Naive thymus-derived CD4-positive, alpha-beta T cell (primary cell): ENCODE measurements at regions not wholly inside any gene's neighbourhood (a gene's known extent, or its start where the extent isn't known, plus 50 kb on each side); places are given as distances from the start of the nearest gene placed in this dataset.

Experiments used
- ATAC-seq: fragments of 150-1000 bp; cut with Tn5 transposase; 2 replicates; pipeline ENCODE4 v1.10.0; 2021; ENCODE audit warnings: mild to moderate bottlenecking, moderate library complexity
- CTCF ChIA-PET: fragments of 350-600 bp; sonication (Branson Sonifier 250); formaldehyde crosslinking; loops from one replicate; lab custom pipeline; 2021; ENCODE audit warnings: antibody characterized with exemption; lab: Charles Lee
- POLR2A ChIA-PET: fragments of 350-600 bp; sonication (Branson Sonifier 250); formaldehyde crosslinking; loops from one replicate; lab custom pipeline; 2021; ENCODE audit warnings: antibody characterized with exemption, inconsistent platforms; lab: Charles Lee
- DNase-seq, 9 donors: peaks; one replicate each; pipeline versions ENCODE4 v3.0.0 to v3.0.0-alpha.2; 2020 to 2022; ENCODE audit warnings: mixed read lengths in 1 of 9
- H3K27ac ChIP-seq: one replicate; pipeline ENCODE4 v1.7.0; 2013; ENCODE audit warnings: mild to moderate bottlenecking, low read depth, low read length, moderate library complexity
- H3K27me3 ChIP-seq, 2 donors: one replicate each; pipeline ENCODE4 v1.7.0; 2013; ENCODE audit warnings: low read length in 2 of 2, mild to moderate bottlenecking in 2 of 2, moderate library complexity in 2 of 2; ENCODE audit not compliant: control insufficient read depth in 2 of 2, insufficient read depth in 2 of 2
- H3K36me3 ChIP-seq, 3 experiments: 1 replicate in 2 of 3; 2 replicates in 1 of 3; pipeline ENCODE4 v1.7.0; 2013; ENCODE audit warnings: low read length in 3 of 3, mild to moderate bottlenecking in 3 of 3, moderate library complexity in 1 of 3; ENCODE audit not compliant: insufficient read depth in 3 of 3, control insufficient read depth in 2 of 3
- H3K4me1 ChIP-seq, 2 donors: one replicate each; pipeline ENCODE4 v1.7.0; 2013; ENCODE audit warnings: low read length in 2 of 2, mild to moderate bottlenecking in 2 of 2, moderate library complexity in 1 of 2; ENCODE audit not compliant: control insufficient read depth in 2 of 2, insufficient read depth in 2 of 2
- H3K4me3 ChIP-seq: 2 replicates; pipeline ENCODE4 v1.7.0; 2013; ENCODE audit warnings: mild to moderate bottlenecking, low read length
- H3K9me3 ChIP-seq, 3 experiments: 1 replicate in 2 of 3; 2 replicates in 1 of 3; pipeline ENCODE4 v1.7.0; 2013; ENCODE audit warnings: low read length in 3 of 3; ENCODE audit not compliant: control insufficient read depth in 2 of 3
- H3K27ac Mint-ChIP-seq, 9 donors: one replicate each; pipeline ENCODE4 v1.8.0; 2020 to 2022; ENCODE audit warnings: mixed read lengths in 9 of 9, mild to moderate bottlenecking in 8 of 9, moderate library complexity in 5 of 9, inconsistent platforms in 2 of 9
- H3K27me3 Mint-ChIP-seq, 5 donors: one replicate each; pipeline ENCODE4 v1.8.0; 2021 to 2022; ENCODE audit warnings: mixed read lengths in 5 of 5, mild to moderate bottlenecking in 1 of 5
- H3K36me3 Mint-ChIP-seq, 5 donors: one replicate each; pipeline ENCODE4 v1.8.0; 2020 to 2022; ENCODE audit warnings: mixed read lengths in 5 of 5, mild to moderate bottlenecking in 3 of 5, inconsistent platforms in 1 of 5
- H3K4me1 Mint-ChIP-seq, 7 donors: one replicate each; pipeline ENCODE4 v1.8.0; 2020 to 2022; ENCODE audit warnings: mixed read lengths in 7 of 7, mild to moderate bottlenecking in 3 of 7, inconsistent platforms in 1 of 7
- H3K4me3 Mint-ChIP-seq, 10 donors: one replicate each; pipeline ENCODE4 v1.8.0; 2020 to 2022; ENCODE audit warnings: mild to moderate bottlenecking in 10 of 10, mixed read lengths in 10 of 10, moderate library complexity in 6 of 10, inconsistent platforms in 2 of 10
- H3K9me3 Mint-ChIP-seq, 11 donors: one replicate each; pipeline ENCODE4 v1.8.0; 2020 to 2022; ENCODE audit warnings: mixed read lengths in 11 of 11, mild to moderate bottlenecking in 4 of 11, inconsistent platforms in 1 of 11, moderate library complexity in 1 of 11
- intact Hi-C, 2 donors: fragments of 100-400 bp; cut with micrococcal nuclease; formaldehyde crosslinking; loops; one replicate each; pipeline ENCODE4 v1.15.1; 2023

DNA sequence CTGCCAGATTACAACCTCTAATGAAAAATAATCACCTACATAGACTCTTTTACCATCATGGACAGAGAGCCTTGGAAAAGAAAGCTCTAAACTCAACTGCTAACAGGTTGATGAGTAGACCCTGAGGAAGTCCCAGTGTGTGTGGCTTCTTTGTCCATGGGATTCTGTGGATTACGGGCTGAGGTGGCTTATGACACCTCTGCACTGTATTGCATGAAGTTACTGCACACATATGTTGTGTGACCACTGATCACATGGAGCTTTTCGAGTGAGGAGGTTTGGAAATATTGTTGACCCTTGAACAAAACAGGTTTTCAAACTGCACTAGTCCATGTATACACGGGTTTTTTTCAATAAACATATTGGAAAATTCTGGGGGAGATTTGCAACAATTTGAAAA lies 124.4 kb downstream of the RIN2 start:
- H3K27ac Mint-ChIP-seq = no peak overlapping the region
- intact Hi-C loops = no loop called here
- CTCF ChIA-PET = no interaction called here
- Histone ChIP-seq H3K4me1 (no peaks in the 10 kb centered on the region), H3K4me3 (no peak overlapping the region), H3K27ac (no peak overlapping the region), H3K9me3 (no peaks in the 10 kb centered on the region), H3K27me3 (no peaks in the 10 kb centered on the region), H3K36me3 (no peaks in the 10 kb centered on the region)
- H3K4me1 Mint-ChIP-seq = no peaks in the 10 kb centered on the region
- H3K4me3 Mint-ChIP-seq = no peak overlapping the region
- H3K9me3 Mint-ChIP-seq = no peaks in the 10 kb centered on the region
- POLR2A ChIA-PET = no interaction called here
- peaks cover 0 to 13% (median 5%) of the 10 kb centered on the region in 5 donors for H3K27me3 Mint-ChIP-seq
- H3K36me3 Mint-ChIP-seq = no peaks in the 10 kb centered on the region
- no peak for ATAC-seq
- DNase-seq = no peak

DNA sequence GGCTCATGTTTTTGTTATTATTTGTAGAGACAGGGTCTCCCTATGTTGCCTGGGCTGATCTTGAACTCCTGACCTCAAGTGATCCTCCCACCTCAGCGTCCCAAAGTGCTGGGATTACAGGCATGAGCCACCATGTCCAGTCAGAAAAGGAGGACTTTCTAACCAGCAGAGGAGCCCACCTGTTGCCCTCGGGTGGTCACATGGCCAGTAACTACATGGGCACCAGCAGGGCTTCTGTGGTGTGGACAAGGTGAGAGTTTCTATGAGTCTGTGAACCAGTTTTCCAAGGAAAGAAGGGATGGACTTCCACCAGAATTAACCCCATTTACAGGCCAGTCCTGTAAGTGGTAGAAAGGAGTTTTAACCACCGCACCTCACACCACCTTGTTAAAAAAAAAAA lies 125.4 kb downstream of the RIN2 start:
- Histone ChIP-seq H3K27me3 (no peaks in the 10 kb centered on the region), H3K4me3 (no peak overlapping the region), H3K36me3 (no peaks in the 10 kb centered on the region), H3K9me3 (no peaks in the 10 kb centered on the region), H3K27ac (no peak overlapping the region), H3K4me1 (no peaks in the 10 kb centered on the region)
- H3K9me3 Mint-ChIP-seq = no peaks in the 10 kb centered on the region
- H3K4me1 Mint-ChIP-seq = no peaks in the 10 kb centered on the region
- H3K36me3 Mint-ChIP-seq = no peaks in the 10 kb centered on the region
- ATAC-seq (no peak), DNase-seq (no peak)
- ChIA-PET CTCF (no interaction called here), POLR2A (no interaction called here)
- H3K4me3 Mint-ChIP-seq = no peak overlapping the region
- no peak overlapping the region for H3K27ac Mint-ChIP-seq
- intact Hi-C loops = no loop called here
- peaks cover 3 to 12% (median 7%) of the 10 kb centered on the region in 5 donors for H3K27me3 Mint-ChIP-seq

DNA sequence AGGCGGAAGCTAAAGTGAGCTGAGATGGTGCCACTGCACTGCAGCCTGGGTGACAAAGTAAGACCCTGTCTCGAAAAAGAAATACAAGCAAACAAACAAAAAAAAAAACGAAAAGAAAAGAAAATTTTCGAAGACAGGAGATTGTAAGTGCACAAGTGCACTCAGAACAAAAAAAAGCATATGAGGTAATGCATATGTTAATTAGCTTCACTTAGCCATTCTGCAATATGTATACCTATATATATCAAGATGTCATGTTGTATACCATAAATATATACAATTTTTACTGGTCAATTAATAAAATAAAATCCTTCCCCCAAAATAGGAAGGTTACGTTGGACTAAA lies 127.5 kb downstream of the RIN2 start:
- H3K27ac ChIP-seq = no peak overlapping the region
- intact Hi-C loops = no loop called here

DNA sequence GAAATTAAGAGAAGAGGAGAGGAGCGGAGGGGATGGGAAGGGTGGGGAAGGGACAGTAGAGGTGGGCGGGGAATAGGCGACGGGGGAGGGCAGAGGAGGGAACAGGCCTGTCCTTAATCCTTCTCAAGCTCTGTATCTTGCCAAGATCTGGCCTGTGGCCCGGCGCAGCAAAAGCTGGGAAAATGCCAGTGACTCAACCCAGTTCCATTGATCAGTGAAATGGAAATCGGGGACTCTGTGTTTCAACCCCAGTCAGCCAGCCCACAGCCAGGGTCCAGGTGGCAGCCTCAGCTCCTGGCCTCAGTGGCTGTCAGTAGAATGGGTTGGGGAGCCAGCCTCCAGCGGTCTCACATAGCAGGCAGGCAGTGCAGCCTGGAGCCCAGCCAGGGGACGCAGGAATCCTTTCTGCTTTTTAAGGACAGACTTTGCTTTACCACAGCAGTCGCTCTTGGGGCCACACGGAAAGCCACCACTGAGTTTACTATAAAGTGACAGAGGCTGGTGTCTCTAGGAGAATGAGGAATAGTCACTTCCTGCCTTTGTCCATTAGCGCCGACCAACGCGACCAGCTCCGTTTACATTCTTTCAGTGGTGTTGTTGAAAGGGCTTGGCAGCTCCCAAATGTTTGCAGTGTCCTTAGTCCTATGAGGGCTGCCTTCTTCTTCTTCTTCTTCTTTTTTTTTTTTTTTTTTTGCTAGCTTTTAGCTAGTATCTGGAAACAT lies 128.0 kb downstream of the RIN2 start:
- H3K9me3 ChIP-seq = no peaks in the 10 kb centered on the region
- intact Hi-C loops = no loop called here
- H3K36me3 ChIP-seq = no peaks in the 10 kb centered on the region
- no peaks in the 10 kb centered on the region for H3K4me1 ChIP-seq
- H3K9me3 Mint-ChIP-seq = no peaks in the 10 kb centered on the region
- H3K27ac Mint-ChIP-seq = no peak overlapping the region
- H3K4me3 Mint-ChIP-seq = no peak overlapping the region
- no peak overlapping the region for H3K27ac ChIP-seq
- H3K27me3 ChIP-seq = no peaks in the 10 kb centered on the region
- no peaks in the 10 kb centered on the region for H3K4me1 Mint-ChIP-seq
- ChIA-PET CTCF (no interaction called here), POLR2A (no interaction called here)
- H3K27me3 Mint-ChIP-seq = peaks cover 16 to 35% (median 27%) of the 10 kb centered on the region in 5 donors
- H3K36me3 Mint-ChIP-seq = no peaks in the 10 kb centered on the region
- no peak overlapping the region for H3K4me3 ChIP-seq
- DNase-seq = no peak
- ATAC-seq = no peak

More for the DNA sequence above, 127.5 kb downstream of the RIN2 start:
- ChIA-PET POLR2A (no interaction called here), CTCF (no interaction called here)
- Histone ChIP-seq H3K4me1 (no peaks in the 10 kb centered on the region), H3K27me3 (no peaks in the 10 kb centered on the region), H3K9me3 (no peaks in the 10 kb centered on the region), H3K36me3 (no peaks in the 10 kb centered on the region), H3K4me3 (no peak overlapping the region)
- no peaks in the 10 kb centered on the region for H3K4me1 Mint-ChIP-seq
- H3K27me3 Mint-ChIP-seq = peaks cover 16 to 30% (median 25%) of the 10 kb centered on the region in 5 donors
- no peaks in the 10 kb centered on the region for H3K9me3 Mint-ChIP-seq
- ATAC-seq (no peak), DNase-seq (no peak)
- no peak overlapping the region for H3K4me3 Mint-ChIP-seq
- H3K27ac Mint-ChIP-seq = no peak overlapping the region
- H3K36me3 Mint-ChIP-seq = no peaks in the 10 kb centered on the region

DNA sequence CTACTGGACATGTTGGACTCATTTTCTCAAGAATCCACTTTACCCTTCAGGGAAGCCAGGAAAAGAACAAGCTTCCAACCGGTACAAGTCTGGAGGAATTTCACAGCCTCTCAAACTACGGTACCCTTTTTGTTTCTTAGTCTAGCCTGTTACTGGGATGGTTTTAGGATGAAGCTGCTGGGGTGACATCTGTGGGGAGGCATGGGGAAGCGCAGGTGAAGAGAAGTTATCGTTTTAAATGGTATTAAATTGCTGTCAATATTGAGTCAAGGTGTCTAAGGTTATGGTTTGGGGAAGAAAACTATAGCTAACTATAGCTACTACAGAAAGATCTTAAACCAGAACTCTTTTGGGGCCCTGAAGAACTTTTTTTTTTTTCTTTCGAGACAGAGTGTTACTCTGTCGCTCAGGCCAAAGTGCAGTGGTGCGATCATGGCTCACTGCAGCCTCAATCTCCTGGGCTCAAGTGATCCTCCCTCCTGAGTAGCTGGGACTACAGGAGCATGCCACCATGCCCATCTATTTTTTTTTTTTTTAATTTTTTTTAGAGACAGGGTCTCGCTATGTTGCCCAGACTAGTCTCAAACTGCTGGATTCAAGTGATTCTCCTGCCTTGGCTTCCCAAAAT lies 128.7 kb downstream of the RIN2 start:
- no peaks in the 10 kb centered on the region for H3K4me1 Mint-ChIP-seq
- no peaks in the 10 kb centered on the region for H3K4me1 ChIP-seq
- no peak overlapping the region for H3K4me3 Mint-ChIP-seq
- H3K9me3 ChIP-seq = no peaks in the 10 kb centered on the region
- no peak for DNase-seq
- H3K27ac ChIP-seq = no peak overlapping the region
- intact Hi-C loops = no loop called here
- H3K27ac Mint-ChIP-seq = no peak overlapping the region
- H3K9me3 Mint-ChIP-seq = no peaks in the 10 kb centered on the region
- no peaks in the 10 kb centered on the region for H3K27me3 ChIP-seq
- CTCF ChIA-PET = no interaction called here
- H3K36me3 Mint-ChIP-seq = no peaks in the 10 kb centered on the region
- no peak for ATAC-seq
- H3K36me3 ChIP-seq = no peaks in the 10 kb centered on the region
- no peak overlapping the region for H3K4me3 ChIP-seq
- POLR2A ChIA-PET = no interaction called here
- peaks cover 16 to 35% (median 27%) of the 10 kb centered on the region in 5 donors for H3K27me3 Mint-ChIP-seq

DNA sequence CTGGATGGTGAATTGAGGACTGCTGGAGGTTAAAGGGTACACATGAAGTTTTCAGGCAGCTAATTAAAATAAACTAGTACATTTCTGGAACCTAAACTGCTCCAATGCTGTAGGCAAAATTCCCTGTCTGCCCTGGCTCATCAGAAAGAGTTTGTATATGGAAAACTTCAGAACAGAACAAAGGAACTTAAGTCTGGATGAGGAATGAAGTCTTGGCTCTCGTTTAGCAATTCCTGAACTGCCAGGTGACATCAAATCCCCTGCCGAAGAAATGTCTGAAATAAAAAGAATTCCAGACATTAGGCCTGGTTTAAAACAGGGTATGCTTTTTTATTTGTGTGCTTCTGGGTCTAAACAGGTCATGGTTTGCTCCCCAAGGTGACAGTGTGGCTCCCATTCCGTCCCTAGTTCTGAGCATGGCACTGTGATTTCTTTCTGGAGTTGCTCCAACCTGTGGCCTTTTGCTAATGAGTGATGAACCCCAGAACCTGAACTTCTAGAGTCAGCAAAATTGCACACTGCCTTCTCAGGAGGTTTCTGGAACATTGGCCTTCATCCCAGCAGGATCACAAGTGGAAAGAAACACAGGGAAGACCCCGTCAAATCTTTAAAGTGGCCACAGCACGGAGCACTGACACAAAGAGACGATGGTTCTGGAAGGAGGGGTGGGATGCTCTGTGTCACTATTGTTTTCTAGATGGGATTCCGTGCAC lies 129.4 kb upstream of the NAA20 start:
- intact Hi-C loops = no loop called here
- Histone ChIP-seq H3K4me1 (no peaks in the 10 kb centered on the region), H3K36me3 (no peaks in the 10 kb centered on the region), H3K27ac (no peak overlapping the region), H3K4me3 (no peak overlapping the region), H3K27me3 (no peaks in the 10 kb centered on the region), H3K9me3 (no peaks in the 10 kb centered on the region)
- CTCF ChIA-PET = no interaction called here
- Mint-ChIP-seq H3K9me3 (peaks cover 0 to 5% (median 0%) of the 10 kb centered on the region in 11 donors), H3K27ac (no peak overlapping the region), H3K4me1 (no peaks in the 10 kb centered on the region), H3K27me3 (peaks cover 16 to 32% (median 28%) of the 10 kb centered on the region in 5 donors), H3K4me3 (no peak overlapping the region), H3K36me3 (no peaks in the 10 kb centered on the region)
- POLR2A ChIA-PET = no interaction called here
- ATAC-seq (no peak), DNase-seq (no peak)
